GM18861 (cell line): ENCODE measurements at regions not wholly inside any gene's neighbourhood (a gene's known extent, or its start where the extent isn't known, plus 50 kb on each side); places are given as distances from the start of the nearest gene placed in this dataset.

Source experiments
- ATAC-seq: cut with Tn5 transposase; IDR thresholded peaks from one replicate; pipeline ENCODE4 v1.9.1; 2021; ENCODE audit not compliant: unreplicated experiment

GRCh38 chr4:18077808-18078207 is 56.3 kb upstream of the LCORL start:
- ATAC-seq = no peak

GRCh38 chr4:18075823-18076433 is 54.4 kb upstream of the LCORL start:
- no peak for ATAC-seq

DNA sequence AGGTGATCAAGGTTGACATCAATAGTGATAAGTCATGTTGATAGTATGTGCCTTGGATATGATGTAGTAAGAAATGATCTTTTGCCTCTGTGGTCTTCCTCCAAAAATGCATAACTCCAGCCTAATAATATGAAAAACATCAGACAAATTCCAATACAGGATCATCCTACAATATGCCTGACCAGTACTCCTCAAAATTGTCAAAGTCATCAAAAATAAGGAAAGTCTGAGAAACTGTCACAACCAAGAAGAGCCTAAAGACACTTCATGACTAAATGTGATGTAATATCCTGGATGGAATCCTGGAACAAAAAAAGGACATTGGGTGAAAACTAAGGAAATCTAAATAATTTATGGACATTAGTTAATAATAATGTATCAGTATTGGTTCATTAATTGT is 50.3 kb upstream of the LCORL start:
- no peak for ATAC-seq
